Adrenal gland (tissue), 9 donors: ENCODE measurements at regions not wholly inside any gene's neighbourhood (a gene's known extent, or its start where the extent isn't known, plus 50 kb on each side); places are given as distances from the start of the nearest gene placed in this dataset.

Experiments used
- DNase-seq, 7 donors: peaks; one replicate each; pipeline ENCODE4 v3.0.0-alpha.2; 2019 to 2020
- H3K27ac ChIP-seq, 5 donors: fragments of 200-600 bp; sonication (generic) in 4 of 5; 1 replicate in 3 of 5; 2 replicates in 2 of 5; pipeline versions ENCODE4 v1.5.1 to v1.8.0; 2016 to 2020; ENCODE audit warnings: mild to moderate bottlenecking in 1 of 5
- H3K27me3 ChIP-seq: fragments of 200-600 bp; 2 replicates; pipeline ENCODE4 v1.8.0; 2021
- H3K36me3 ChIP-seq, 2 donors: fragments of 200-600 bp; replicated peaks in 1 of 2; 1 replicate in 1 of 2; 2 replicates in 1 of 2; pipeline versions ENCODE4 v1.5.1 to v1.8.0; 2018 to 2022
- H3K4me1 ChIP-seq, 2 donors: fragments of 200-600 bp; replicated peaks in 1 of 2; 1 replicate in 1 of 2; 2 replicates in 1 of 2; pipeline versions ENCODE4 v1.5.1 to v1.8.0; 2018 to 2021
- H3K4me3 ChIP-seq, 4 donors: fragments of 200-600 bp; sonication (generic) in 3 of 4; one replicate each; pipeline ENCODE4 v1.5.1; 2016 to 2018
- H3K9me3 ChIP-seq, 3 donors: fragments of 200-600 bp; sonication (generic) in 1 of 3; replicated peaks in 1 of 3; 1 replicate in 2 of 3; 2 replicates in 1 of 3; pipeline versions ENCODE4 v1.5.1 to v1.8.0; 2016 to 2021
- CTCF ChIP-seq, 6 experiments: fragments of 450-650 bp in 4 of 6; fragments of 200-600 bp in 2 of 6; sonication (generic) in 1 of 6; IDR thresholded peaks; 1 replicate in 5 of 6; 2 replicates in 1 of 6; pipeline versions ENCODE4 v1.5.1 to v1.8.0; 2016 to 2021; ENCODE audit warnings: antibody characterized with exemption in 6 of 6, mild to moderate bottlenecking in 2 of 6, moderate library complexity in 1 of 6
- POLR2A ChIP-seq, 2 donors: fragments of 450-650 bp; IDR thresholded peaks; one replicate each; pipeline ENCODE4 v1.6.1; 2017; ENCODE audit warnings: antibody characterized with exemption in 2 of 2, mild to moderate bottlenecking in 2 of 2, moderate library complexity in 1 of 2
- WGBS, 4 donors: extraction: QIAGEN DNeasy Blood & Tissue Kit in 2 of 4; methylation state at CpG; one replicate each; pipeline versions ENCODE4 v1.1.5 to v1.1.7; 2013 to 2017; 5-methylcytosine and 5-hydroxymethylcytosine counted together
- intact Hi-C, 2 donors: fragments of 100-400 bp; cut with DNase I; formaldehyde crosslinking; loops; one replicate each; pipeline versions ENCODE4 v1.14.1 to v1.15.0; 2022 to 2023
- donor health status: healthy with polysubstance abuse.
- donor health status: Bipolar disorder and iron deficiency.
- donor health status: DM: yes; HTN: yes; CAD: no.
- donor health status: DM: no; HTN: no; CAD: no.
- donor health status: DM: no; HTN: no; CAD: no.

- no peaks in the 10 kb centered on the region for H3K4me1 ChIP-seq
- TF ChIP-seq POLR2A (IDR thresholded peaks at IDR 0.05) (no peak), CTCF (IDR thresholded peaks at IDR 0.05) (no peak)
- H3K27ac ChIP-seq: no peak overlapping the region
- intact Hi-C loops: no loop called here
- no peaks in the 10 kb centered on the region for H3K27me3 ChIP-seq
- DNase-seq: no peak
- no peak overlapping the region for H3K4me3 ChIP-seq
- 68 to 94% (median 76%) methylated on average over 1 of the region's 1 CpG for WGBS, 4 donors
- no peaks in the 10 kb centered on the region for H3K9me3 ChIP-seq
- no peaks in the 10 kb centered on the region for H3K36me3 ChIP-seq
These were observed 269.4 kb upstream of the SEMA3D start for GRCh38 chr7:85456254-85456653.

GRCh38 chr7:85454904-85455303 is 268.0 kb upstream of the SEMA3D start:
- no peak for DNase-seq
- H3K4me1 ChIP-seq: no peaks in the 10 kb centered on the region
- H3K27me3 ChIP-seq: no peaks in the 10 kb centered on the region
- TF ChIP-seq POLR2A (IDR thresholded peaks at IDR 0.05): no peak
- no peak for TF ChIP-seq CTCF (IDR thresholded peaks at IDR 0.05)
- H3K4me3 ChIP-seq: no peak overlapping the region
- no peaks in the 10 kb centered on the region for H3K36me3 ChIP-seq
- H3K27ac ChIP-seq: no peak overlapping the region
- intact Hi-C loops: no loop called here
- no peaks in the 10 kb centered on the region for H3K9me3 ChIP-seq

- H3K9me3 ChIP-seq: no peaks in the 10 kb centered on the region
- no peak overlapping the region for H3K4me3 ChIP-seq
- no peaks in the 10 kb centered on the region for H3K4me1 ChIP-seq
- intact Hi-C loops: no loop called here
- H3K27ac ChIP-seq: no peak overlapping the region
- H3K27me3 ChIP-seq: no peaks in the 10 kb centered on the region
- no peaks in the 10 kb centered on the region for H3K36me3 ChIP-seq
- DNase-seq: no peak
- no peak for TF ChIP-seq CTCF (IDR thresholded peaks at IDR 0.05)
- no peak for TF ChIP-seq POLR2A (IDR thresholded peaks at IDR 0.05)
These were observed 265.8 kb upstream of the SEMA3D start for GRCh38 chr7:85452674-85453073.

GRCh38 chr7:85449478-85449877 is 262.6 kb upstream of the SEMA3D start:
- Histone ChIP-seq H3K4me3 (no peak overlapping the region), H3K4me1 (no peaks in the 10 kb centered on the region), H3K27me3 (no peaks in the 10 kb centered on the region), H3K9me3 (no peaks in the 10 kb centered on the region), H3K36me3 (no peaks in the 10 kb centered on the region), H3K27ac (no peak overlapping the region)
- intact Hi-C loops: no loop called here
- 79 to 88% (median 82%) methylated on average over 3 of the region's 3 CpGs for WGBS, 4 donors
- no peak for DNase-seq
- TF ChIP-seq CTCF (IDR thresholded peaks at IDR 0.05) (no peak), POLR2A (IDR thresholded peaks at IDR 0.05) (no peak)
